Limb (tissue), 2 donors: ENCODE measurements at regions not wholly inside any gene's neighbourhood (a gene's known extent, or its start where the extent isn't known, plus 50 kb on each side); places are given as distances from the start of the nearest gene placed in this dataset.

Experiments used
- DNase-seq, 2 donors: peaks; one replicate each; pipeline ENCODE4 v3.0.0-alpha.2; 2016; ENCODE audit errors: extremely low spot score in 2 of 2

DNA sequence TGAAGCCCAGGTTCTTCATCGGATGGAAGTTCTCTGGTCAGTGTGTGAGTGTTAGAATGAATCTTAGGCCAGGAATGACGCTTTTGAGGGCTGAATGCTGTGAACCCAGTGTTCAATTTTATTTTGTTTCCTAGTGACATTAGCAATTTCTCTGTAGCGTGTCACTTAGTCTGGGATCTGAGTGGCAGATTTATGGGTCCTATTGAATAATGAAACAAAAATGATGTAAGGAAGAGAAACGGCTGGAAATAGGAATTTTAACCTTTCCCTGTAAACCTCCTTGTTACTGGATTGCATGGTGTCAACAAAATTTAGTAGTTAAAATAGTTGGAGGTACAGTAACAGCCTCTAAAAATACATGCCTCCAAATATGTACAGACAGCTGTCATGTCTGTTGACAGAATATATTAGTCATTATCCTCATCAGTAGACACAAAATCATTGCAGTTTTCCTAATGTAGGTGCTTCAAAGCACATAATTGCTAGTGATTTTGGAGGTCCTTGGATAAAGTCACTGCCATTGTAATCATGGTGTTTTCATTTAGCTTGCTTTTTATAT lies 223.8 kb upstream of the SPRED2 start:
- DNase-seq = no peak

DNA sequence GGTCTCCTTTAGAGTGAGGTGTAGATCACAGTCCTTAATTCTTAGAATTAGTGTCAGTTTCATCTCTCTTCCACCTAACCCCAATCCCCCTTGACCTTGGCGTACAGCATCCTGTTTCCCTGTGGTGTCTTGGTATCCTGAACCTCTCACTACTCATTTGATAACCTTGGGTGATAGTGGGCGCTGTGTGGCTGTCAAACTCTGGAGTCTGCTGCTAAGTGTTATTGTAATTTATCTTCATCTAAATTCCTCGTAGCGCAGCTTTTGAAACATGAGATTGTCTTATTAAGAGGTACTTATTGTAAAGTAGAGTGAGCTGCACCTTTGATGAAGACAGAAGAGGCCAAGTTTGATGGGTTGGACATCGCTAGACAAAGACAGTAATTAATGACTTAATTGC lies 222.6 kb upstream of the SPRED2 start:
- DNase-seq = no peak

GRCh38 chr2:65654496-65654895 lies 222.1 kb upstream of the SPRED2 start:
- DNase-seq = no peak

DNA sequence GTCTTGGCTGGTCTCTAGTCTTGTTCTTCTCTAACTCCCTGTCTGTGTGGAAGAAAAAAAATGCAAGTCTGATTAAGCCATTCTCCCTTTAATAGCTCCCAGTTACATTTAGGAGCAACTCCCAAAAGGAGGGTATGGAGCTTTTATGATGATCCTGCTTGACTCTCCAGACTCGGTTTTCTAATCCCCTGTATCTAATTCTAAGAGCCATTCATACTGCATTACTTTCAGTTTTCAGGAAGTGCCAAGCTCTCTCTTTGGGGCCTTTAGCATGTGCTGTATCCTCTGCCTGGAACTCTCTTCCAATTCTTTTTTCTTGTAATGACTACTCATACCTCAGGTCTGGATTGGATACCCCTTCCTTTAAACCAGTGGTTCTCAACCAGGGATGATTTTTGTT lies 219.7 kb upstream of the SPRED2 start:
- no peak for DNase-seq

- no peak for DNase-seq
Observed at GRCh38 chr2:65649811-65650589, 217.6 kb upstream of the SPRED2 start.

DNA sequence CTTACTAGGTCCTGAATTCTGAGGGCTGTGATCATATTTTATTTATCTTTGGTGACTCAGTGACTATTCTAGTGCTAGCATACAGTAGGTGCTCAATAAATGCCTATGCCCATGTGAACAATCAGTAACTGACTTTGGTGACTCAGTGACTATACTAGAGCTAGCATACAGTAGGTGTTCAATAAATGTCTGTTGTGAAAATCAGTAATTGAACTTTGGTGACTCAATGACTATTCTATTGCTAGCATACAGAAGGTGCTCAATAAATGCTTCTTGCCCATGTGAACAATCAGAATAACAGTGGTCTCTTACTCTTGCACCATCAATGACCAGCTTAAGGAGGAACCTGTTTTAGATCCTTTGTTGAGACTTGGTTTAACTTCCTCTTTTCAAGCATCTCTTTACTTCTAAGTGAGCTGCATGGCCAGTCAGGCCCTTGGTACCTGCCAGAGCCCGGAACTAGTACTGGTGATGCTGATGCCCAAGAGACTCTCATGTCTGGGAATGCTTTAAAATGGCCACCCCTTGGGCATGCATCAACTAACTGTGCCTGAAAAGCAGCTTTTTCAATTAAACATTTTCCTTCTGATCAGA lies 214.9 kb upstream of the SPRED2 start:
- no peak for DNase-seq

- no peak for DNase-seq
Observed at GRCh38 chr2:65640793-65641103, 208.3 kb upstream of the SPRED2 start.

- no peak for DNase-seq
Observed at GRCh38 chr2:65639156-65639864, 206.9 kb upstream of the SPRED2 start.

DNA sequence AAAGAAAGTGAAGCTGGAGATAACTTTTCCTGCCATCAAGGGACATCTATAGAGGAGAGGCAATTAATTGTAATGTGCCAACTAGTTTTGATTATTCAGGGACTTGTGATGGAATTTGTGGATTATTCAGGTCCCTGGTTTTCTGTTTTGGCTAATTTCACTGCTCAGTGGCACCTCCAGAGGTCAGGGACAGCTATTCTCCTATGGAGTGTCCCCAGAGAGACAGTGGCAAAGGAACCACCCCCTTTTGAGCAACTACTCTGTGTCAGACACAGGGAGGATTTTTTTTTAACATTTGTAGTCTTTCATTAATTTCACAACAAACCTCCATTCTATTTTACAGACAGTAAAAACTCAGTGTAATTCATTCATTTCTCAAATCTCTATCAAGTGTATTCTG lies 206.0 kb upstream of the SPRED2 start:
- DNase-seq = no peak

- DNase-seq = no peak
Observed at GRCh38 chr2:65636813-65637483, 204.5 kb upstream of the SPRED2 start.

- no peak for DNase-seq
Observed at GRCh38 chr2:65636024-65636423, 203.6 kb upstream of the SPRED2 start.

DNA sequence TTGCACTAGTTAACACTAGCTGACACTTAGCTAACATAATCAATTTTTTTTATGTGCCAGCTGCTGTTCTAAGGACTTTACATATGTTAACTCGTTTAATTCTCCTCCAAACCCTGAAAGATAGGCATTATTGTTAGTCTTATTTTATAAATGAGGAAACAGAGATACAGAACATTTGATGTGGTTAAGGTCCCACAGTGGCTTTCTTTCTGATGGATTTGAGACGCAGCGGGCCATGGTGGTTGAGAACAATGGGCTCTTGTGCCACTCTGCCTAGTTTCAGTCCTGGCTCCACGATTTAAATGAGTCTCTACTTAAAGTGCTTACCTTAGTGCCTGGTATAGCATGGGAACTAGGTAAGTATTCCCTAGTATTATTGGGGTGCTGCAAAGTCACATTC lies 201.9 kb upstream of the SPRED2 start:
- no peak for DNase-seq

DNA sequence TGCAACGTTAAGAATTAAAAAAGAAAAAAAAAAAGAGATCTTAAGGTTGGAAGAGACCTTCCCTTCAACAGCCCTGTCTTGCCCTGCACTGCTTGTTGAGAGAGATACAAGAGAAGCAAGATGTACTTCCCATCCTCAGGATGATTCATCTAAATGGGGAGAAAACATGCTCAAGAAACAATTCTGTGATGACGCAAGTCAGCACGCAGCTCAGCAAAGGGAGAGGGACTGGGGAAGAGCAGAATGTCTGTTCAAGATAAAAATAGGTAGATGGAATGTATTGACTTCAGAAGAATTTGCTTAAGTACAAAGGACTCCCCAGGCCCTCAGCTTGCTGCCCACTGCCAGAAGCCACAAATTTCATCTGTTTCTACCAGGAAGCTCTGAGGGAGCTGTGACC lies 198.2 kb upstream of the SPRED2 start:
- no peak for DNase-seq

GRCh38 chr2:65628156-65628555 lies 195.8 kb upstream of the SPRED2 start:
- DNase-seq = no peak

- DNase-seq = no peak
Observed at GRCh38 chr2:65626831-65627230, 194.4 kb upstream of the SPRED2 start.

- no peak for DNase-seq
Observed at GRCh38 chr2:65625982-65626381, 193.6 kb upstream of the SPRED2 start.

DNA sequence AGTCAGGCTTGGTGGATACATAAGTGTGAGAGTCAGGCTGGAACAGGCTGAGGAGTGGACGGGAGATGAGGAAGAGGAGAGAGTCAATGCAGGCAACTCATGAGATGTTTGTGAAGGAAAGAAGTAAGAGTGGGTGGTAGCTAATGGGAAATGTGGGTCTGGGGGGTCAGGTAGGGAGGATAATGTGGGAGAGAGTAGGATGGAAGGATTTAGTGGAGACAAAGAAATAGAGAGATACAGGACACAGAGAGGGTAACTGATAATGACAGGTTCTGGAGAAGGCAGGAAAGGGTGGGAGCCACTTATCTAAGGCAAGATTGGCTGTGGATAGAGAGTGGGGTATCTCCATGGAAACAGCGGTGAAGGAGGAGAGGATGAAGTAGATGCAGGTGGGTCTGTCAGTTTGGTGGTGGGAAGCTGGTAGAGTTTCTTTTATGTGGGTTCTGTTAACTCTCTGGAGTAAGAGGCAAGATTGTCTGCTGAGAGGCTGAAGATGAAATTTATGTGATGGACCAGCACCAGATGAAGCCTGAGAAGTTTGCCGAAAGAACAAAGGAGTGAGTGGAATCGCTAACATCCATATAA lies 190.6 kb upstream of the SPRED2 start:
- no peak for DNase-seq

- no peak for DNase-seq
Observed at GRCh38 chr2:65622499-65622898, 190.1 kb upstream of the SPRED2 start.

DNA sequence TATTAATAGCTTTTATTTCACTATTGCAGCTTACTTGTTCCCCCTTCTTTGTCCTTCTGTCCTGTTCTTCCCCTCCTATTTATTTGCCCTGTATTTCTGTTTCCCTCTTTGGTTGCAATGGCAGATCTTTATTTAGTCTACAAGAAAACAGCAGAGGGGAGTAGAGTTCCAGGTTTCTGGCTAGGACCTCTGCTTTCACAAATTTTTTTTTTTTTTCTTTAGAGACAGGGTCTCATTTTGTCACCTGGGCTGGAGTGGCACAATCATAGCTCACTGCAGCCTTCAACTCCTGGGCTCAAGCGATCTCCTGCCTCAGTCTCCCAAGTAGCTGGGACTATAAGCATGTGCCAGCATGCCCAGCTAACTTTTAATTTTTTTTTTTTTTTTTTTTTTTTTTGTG lies 188.1 kb upstream of the SPRED2 start:
- no peak for DNase-seq

GRCh38 chr2:65620026-65620425 lies 187.6 kb upstream of the SPRED2 start:
- DNase-seq = no peak

DNA sequence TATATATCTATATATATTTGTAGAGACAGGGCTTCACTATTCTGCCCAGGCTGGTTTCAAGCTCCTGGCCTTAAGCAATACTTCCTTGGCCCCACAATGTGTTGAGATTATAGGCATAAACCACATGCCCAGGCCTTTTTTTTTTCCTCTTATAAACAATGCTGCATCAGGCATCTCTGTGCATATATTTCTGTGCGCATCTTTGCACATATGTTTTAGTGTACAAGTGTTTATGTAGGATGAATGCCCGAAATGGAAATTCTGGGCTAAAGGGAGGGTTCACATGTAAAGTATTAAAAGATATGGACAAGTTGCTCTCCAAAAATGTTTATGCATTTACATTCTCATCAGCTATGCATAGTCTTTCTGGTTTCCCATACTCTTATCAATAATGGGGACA lies 183.2 kb upstream of the SPRED2 start:
- DNase-seq = no peak
